ENCODE measurements at regions not wholly inside any gene's neighbourhood (a gene's known extent, or its start where the extent isn't known, plus 50 kb on each side); places are given as distances from the start of the nearest gene placed in this dataset.
"Not testable (repeated sequence)": the region's sequence is repeated elsewhere in the genome, so short reads cannot be mapped to it uniquely, and the experiment has no call there.

DNA sequence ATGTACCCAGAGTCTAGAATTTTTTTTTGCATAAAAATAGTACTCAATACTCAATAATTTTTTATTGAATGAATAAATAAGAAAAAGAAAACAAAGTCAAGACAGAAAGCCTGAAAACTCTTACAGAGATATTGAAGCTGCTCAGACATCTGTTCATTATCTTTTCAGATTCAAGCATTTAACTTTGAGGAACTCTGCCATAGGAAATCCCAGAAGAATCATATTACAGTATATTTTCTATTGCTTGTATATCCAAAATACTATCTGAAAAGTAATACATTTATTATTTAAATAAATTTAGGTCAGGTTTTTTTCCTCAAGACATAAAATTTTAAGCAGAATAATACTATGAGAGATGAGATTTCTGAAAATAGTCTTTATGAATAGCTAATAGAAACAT lies 755.9 kb upstream of the ADGRL4 start:
- DNase-seq (no peak), ATAC-seq (no peak)

DNA sequence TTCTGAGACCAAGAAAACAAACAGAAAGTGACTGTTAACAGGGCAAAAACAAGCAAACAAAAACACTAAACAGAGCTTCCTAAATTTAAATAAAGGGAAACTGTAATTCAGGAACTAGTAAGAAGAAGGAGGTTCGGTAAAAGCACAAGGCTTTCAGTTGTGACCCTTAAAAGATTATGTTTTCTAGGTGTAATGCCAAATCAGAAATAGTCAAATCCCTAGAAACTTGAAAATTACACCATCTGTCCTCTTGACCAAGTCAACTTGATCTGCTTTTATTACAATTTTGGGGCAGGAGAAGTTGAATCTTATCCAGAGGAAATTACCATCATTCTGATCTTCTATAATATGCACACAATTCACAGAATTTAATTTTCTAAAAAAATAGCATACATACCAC lies 754.0 kb upstream of the ADGRL4 start:
- no peak for DNase-seq

GRCh38 chr1:79749607-79750006 lies 743.1 kb upstream of the ADGRL4 start:
- ATAC-seq: no peak
- no peak for DNase-seq

More for the DNA sequence above, 754.0 kb upstream of the ADGRL4 start:
- no peak for ATAC-seq

DNA sequence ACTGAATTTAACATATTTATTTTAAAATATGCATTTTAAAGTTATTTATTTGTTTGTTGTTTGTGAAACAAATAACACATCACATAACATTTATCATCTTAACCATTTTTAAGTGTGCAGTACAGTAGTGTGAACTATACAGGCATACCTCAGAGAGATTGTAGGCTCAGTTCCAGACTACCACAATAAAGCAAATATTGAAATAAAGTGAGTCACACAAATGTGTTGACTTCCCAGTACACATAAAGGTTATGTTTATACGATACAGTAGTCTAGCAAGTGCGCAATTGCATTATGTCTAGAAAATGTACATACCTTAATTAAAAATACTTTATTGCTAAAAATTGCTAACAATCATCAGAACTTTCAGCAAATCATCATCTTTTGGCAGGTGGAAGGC lies 739.4 kb upstream of the ADGRL4 start:
- DNase-seq: no peak
- no peak for ATAC-seq

- no peak for ATAC-seq
- DNase-seq: no peak
Measured at GRCh38 chr1:79744746-79745145, 738.2 kb upstream of the ADGRL4 start.

- DNase-seq (no peak), ATAC-seq (no peak)
Measured at GRCh38 chr1:79741720-79742421, 735.3 kb upstream of the ADGRL4 start.

GRCh38 chr1:79738101-79738500 lies 731.6 kb upstream of the ADGRL4 start:
- ATAC-seq (no peak), DNase-seq (no peak)

GRCh38 chr1:79737193-79737592 lies 730.7 kb upstream of the ADGRL4 start:
- no peak for ATAC-seq

GRCh38 chr1:79732950-79733349 lies 726.4 kb upstream of the ADGRL4 start:
- no peak for ATAC-seq
- DNase-seq: no peak

More at GRCh38 chr1:79737193-79737592, 730.7 kb upstream of the ADGRL4 start:
- no peak for DNase-seq

DNA sequence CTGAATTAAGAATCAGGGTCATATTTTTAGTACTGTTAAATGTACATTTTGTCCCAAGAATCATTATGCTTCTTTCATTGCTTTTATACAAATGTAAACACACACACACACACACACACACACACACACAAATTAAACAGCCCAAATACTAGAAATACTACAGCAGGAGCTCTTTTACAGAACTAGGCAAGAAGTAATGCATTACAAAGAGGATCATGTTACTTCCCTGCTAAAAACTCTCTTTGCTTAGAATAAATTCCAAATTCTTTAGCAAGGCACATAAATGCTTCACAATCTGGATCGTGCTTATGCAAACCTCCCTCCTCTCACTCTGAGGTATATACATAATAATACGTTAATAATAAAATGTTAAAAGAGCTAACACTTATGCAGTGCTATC lies 720.4 kb upstream of the ADGRL4 start:
- no peak for DNase-seq
- ATAC-seq: no peak

DNA sequence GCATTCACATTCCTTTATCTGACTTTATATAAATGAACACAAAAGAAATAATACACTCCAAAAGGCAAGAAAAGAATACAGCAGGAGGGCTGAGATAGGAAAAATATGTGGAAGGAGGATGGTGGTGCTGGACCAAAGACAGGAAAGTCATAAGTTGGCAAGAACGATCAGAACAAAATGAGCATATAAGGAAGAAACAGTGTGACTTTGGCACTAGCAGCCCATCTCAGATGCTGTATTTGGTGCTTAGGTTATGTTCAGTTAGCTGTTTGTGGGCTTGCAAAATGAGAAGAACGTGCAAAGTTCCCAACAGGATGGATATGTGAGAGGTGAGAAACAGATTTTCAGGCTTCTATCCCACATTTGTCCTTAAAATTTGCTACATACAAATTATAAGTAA lies 719.8 kb upstream of the ADGRL4 start:
- DNase-seq (no peak), ATAC-seq (no peak)

DNA sequence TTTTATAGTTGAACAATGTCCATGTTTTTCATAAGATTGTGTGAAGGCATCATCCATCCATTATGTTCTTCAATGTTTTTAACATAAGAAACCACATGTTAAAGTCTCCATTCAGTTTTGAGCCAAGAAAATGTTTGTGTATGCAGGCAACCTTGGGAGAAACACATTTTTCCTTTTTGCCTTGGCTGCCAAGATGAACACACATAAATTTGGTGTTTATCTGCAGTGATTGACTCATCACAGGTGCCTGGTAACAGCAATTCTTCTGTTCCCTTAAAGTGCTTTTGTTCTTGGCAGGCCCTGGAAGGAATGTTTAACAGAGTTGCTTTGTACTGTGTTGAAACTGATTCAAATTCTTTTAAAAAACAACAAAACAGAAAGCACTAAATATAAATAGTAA lies 709.9 kb upstream of the ADGRL4 start:
- DNase-seq: no peak
- no peak for ATAC-seq

DNA sequence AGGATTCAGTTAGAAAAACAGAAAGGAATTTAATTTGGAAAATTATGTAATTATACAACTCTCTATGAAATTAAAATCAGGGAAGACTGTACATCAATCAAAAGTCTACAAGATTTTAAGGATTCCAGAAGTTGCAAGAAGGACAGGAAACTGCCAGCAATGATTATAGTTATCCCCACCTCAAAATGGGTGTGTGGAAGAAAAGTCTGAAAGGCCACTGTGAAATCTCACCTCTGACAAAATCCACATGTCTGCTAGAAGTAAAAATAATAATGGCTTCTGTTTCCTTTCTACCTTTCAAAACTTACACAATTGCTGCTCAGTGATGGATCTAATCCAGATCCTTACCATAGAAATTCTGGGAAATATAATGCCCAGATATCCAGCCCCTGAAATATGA lies 708.1 kb upstream of the ADGRL4 start:
- DNase-seq (no peak), ATAC-seq (no peak)

DNA sequence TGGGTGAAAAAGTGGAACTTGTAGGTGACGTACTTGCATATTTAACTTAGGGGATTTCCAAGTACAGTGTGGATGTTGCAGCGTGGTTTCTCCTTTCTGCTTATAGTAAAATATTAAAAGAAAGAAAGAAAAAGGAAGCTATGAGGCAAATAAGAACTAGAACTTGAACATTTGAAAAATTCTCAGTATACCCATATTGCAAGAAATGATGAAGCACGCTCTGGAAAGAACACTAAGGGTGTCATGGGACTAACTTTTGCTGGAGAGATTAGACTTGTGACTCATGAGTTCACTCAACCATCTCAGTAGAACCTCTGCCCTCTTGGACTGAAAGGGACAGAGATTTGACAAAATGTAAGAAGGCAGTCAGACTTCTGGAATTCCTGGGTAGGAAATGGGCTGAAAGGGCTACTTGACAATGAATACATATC lies 704.5 kb upstream of the ADGRL4 start:
- ATAC-seq (no peak), DNase-seq (no peak)

GRCh38 chr1:79708646-79709265 lies 702.2 kb upstream of the ADGRL4 start:
- no peak for DNase-seq
- no peak for ATAC-seq

DNA sequence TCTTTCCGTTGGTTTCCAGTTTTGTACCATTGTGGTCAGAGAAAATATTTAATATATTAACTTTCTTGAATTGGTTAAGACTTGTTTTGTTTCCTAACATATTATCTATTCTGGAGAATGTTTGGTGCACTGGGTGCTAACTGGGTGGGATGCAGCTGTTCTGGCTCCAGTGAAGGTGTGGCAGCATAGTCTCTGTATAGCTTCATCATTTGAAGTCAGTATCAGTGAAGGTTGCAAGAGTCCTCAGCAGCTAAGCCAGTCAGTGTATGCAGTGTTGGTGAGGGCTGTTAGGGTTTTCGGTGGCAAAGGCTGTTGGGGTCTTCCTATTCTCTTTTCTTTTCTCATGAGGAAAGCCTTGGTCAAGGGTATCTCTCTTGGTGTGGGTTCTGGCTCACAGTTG lies 698.7 kb upstream of the ADGRL4 start:
- no peak for ATAC-seq
- no peak for DNase-seq

DNA sequence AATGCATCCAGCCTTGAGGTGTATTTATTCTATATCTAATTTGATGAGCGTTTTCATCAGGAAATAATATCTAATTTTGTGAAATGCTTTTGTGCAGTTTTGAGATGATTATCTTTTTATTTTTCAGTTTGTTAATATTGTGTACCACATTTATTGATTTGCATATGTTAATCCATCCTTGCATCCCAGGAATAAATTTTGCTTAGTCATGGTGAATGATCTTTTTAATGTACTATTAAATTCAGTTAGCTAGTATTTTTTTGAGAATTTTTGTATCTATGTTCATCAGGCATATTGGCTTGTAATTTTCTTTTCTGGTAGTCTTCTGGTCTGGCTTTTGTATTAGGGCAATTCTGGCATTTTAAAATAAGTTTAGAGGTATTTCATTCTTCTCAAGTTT lies 697.5 kb upstream of the ADGRL4 start:
- DNase-seq (no peak), ATAC-seq (no peak)

DNA sequence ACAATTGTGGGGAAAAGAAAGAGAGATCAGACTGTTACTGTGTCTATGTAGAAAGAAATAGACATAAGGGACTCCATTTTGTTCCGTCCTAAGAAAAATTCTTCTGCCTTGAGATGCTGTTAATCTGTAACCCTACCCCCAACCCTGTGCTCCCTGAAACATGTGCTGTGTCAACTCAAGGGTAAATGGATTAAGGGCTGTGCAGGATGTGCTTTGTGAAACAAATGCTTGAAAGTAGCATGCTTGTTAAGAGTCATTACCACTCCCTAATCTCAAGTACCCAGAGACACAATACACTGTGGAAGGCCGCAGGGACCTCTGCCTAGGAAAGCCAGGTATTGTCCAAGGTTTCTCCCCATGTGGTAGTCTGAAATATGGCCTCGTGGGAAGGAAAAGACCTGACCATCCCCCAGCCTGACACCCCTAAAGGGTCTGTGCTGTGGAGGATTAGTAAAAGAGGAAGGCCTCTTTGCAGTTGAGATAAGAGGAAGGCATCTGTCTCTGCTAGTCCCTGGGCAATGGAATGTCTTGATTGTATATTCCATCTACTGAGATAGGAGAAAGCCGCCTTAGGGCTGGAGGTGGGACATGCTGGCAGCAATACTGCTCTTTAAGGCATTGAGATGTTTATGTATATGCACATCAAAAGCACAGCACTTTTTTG lies 695.9 kb upstream of the ADGRL4 start:
- not testable (repeated sequence) for ATAC-seq, DNase-seq

- no peak for DNase-seq
- no peak for ATAC-seq
Measured at GRCh38 chr1:79695138-79695537, 688.6 kb upstream of the ADGRL4 start.

GRCh38 chr1:79694241-79694640 lies 687.7 kb upstream of the ADGRL4 start:
- no peak for ATAC-seq
- DNase-seq: no peak

GRCh38 chr1:79693441-79694114 lies 687.0 kb upstream of the ADGRL4 start:
- no peak for DNase-seq
- no peak for ATAC-seq

DNA sequence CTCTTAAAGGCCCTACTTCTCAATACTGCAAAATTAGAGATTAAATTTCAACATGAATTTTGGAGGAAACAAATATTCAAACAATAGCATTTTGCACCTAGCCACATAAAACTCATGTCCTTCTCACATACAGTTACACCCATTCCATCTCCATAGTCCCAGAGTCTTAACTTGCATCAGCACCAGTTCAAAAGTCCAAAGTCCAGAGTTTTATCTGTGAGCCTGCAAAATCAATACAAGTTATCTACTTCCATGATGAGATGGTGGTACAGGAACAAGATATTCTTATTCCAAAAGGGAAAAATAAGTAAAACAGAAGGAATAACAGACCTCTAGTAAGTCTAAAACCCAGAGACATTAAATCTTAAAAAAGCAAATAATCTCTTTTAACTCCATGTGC lies 686.0 kb upstream of the ADGRL4 start:
- DNase-seq (no peak), ATAC-seq (no peak)

- DNase-seq (no peak), ATAC-seq (no peak)
Measured at GRCh38 chr1:79688932-79689331, 682.4 kb upstream of the ADGRL4 start.

All from stimulated activated naive CD8-positive, alpha-beta T cell treated with anti-CD3 and anti-CD28 coated beads, Interleukin-15, Interleukin-2, amounts not matched to agents 100 U/mL and 50 U/mL, for 24 hours (primary cell).